ENCODE measurements at regions not wholly inside any gene's neighbourhood (a gene's known extent, or its start where the extent isn't known, plus 50 kb on each side); places are given as distances from the start of the nearest gene placed in this dataset.
"Not testable (repeated sequence)": the region's sequence is repeated elsewhere in the genome, so short reads cannot be mapped to it uniquely, and the experiment has no call there.

- TF ChIP-seq ZNF768 (tag by site-specific recombination; IDR thresholded peaks at IDR 0.05) (no peak), ZNF10 (tag by site-specific recombination; IDR thresholded peaks at IDR 0.05) (no peak)
Observed at GRCh38 chr2:147594038-147594437, 250.8 kb upstream of the ACVR2A start (continued).

GRCh38 chr2:147592784-147593183, 252.0 kb upstream of the ACVR2A start:
- H3K27ac ChIP-seq (ENCODE audit: extremely low read depth, low read depth, low read length); CTCF ChIA-PET; H3K4me1 ChIP-seq (ENCODE audit: control insufficient read depth, insufficient read depth, low read length); H3K4me3 ChIP-seq (ENCODE audit: low read depth, low read length); POLR2A ChIA-PET; H3K9me3 ChIP-seq (ENCODE audit: control insufficient read depth, insufficient read depth, low read depth, low read length); H3K36me3 ChIP-seq (ENCODE audit: control insufficient read depth in 2 of 2, insufficient read depth in 1 of 2, low read length in 2 of 2): not testable (repeated sequence)
- 0 out of 2 replicates have a peak, but pooled peaks have one; percentile 29 for TF ChIP-seq ZNF580 (tag by site-specific recombination; IDR thresholded peaks at IDR 0.05)
- TF ChIP-seq ZNF146 (tag by site-specific recombination; IDR thresholded peaks at IDR 0.05), result peak; percentile 92

- no peak overlapping the region for H3K4me3 ChIP-seq (ENCODE audit: low read depth, low read length)
- ChIA-PET CTCF (interaction anchor here (0.5 to 1.6 kb wide), 2 partner anchors 255 to 544 kb away, joined by 3 to 4 read pairs; no protein-coding TSS in a partner anchor), POLR2A (no interaction called here)
- no peak overlapping the region for H3K27ac ChIP-seq (ENCODE audit: extremely low read depth, low read depth, low read length)
- H3K9me3 ChIP-seq (ENCODE audit: control insufficient read depth, insufficient read depth, low read depth, low read length), result no peaks in the 10 kb centered on the region
- H3K36me3 ChIP-seq (ENCODE audit: control insufficient read depth in 2 of 2, insufficient read depth in 1 of 2, low read length in 2 of 2), result no peaks in the 10 kb centered on the region
- TF ChIP-seq OSR2 (tag by site-specific recombination; IDR thresholded peaks at IDR 0.05) (no peak), ZNF777 (tag by site-specific recombination; IDR thresholded peaks at IDR 0.05; ENCODE audit: borderline replicate concordance) (no peak), ZNF670 (tag by site-specific recombination; IDR thresholded peaks at IDR 0.05; ENCODE audit: low read depth) (no peak), ZNF654 (tag by site-specific recombination; IDR thresholded peaks at IDR 0.05; ENCODE audit: low read depth) (no peak), ZNF561 (tag by site-specific recombination; IDR thresholded peaks at IDR 0.05; ENCODE audit: borderline replicate concordance) (no peak), ZNF292 (tag by site-specific recombination; IDR thresholded peaks at IDR 0.05; ENCODE audit: borderline replicate concordance, low read depth) (no peak)
- H3K4me1 ChIP-seq (ENCODE audit: control insufficient read depth, insufficient read depth, low read length), result no peaks in the 10 kb centered on the region
Observed at GRCh38 chr2:147589127-147589526, 255.7 kb upstream of the ACVR2A start.

- no peak for TF ChIP-seq ZNF561 (tag by site-specific recombination; IDR thresholded peaks at IDR 0.05; ENCODE audit: borderline replicate concordance)
- TF ChIP-seq ZNF555 (tag by site-specific recombination; conservative IDR thresholded peaks at IDR 0.05), result no peak
- no peak for TF ChIP-seq RBAK (tag by site-specific recombination; IDR thresholded peaks at IDR 0.05)
- no peak for TF ChIP-seq ZBTB21 (tag by site-specific recombination; IDR thresholded peaks at IDR 0.05)
- no peak for TF ChIP-seq ZNF433 (tag by site-specific recombination; IDR thresholded peaks at IDR 0.05; ENCODE audit: low read depth)
- TF ChIP-seq ZBTB6 (tag by site-specific recombination; IDR thresholded peaks at IDR 0.05), result no peak
- no peak for TF ChIP-seq SETDB1 (IDR thresholded peaks at IDR 0.05; ENCODE audit: insufficient read length, low read length)
- no peak for TF ChIP-seq ZNF341 (tag by site-specific recombination; IDR thresholded peaks at IDR 0.05; ENCODE audit: low read depth)
- TF ChIP-seq PRDM2 (tag by site-specific recombination; IDR thresholded peaks at IDR 0.05; ENCODE audit: borderline replicate concordance), result no peak
- TF ChIP-seq KLF8 (tag by site-specific recombination; IDR thresholded peaks at IDR 0.05), result no peak
- no peak for TF ChIP-seq ZNF292 (tag by site-specific recombination; IDR thresholded peaks at IDR 0.05; ENCODE audit: borderline replicate concordance, low read depth)
- TF ChIP-seq ZNF707 (tag by site-specific recombination; IDR thresholded peaks at IDR 0.05), result no peak
- no peak for TF ChIP-seq ZBTB49 (tag by site-specific recombination; IDR thresholded peaks at IDR 0.05; ENCODE audit: low read depth)
- Histone ChIP-seq H3K4me3 (ENCODE audit: low read depth, low read length) (no peak overlapping the region), H3K27ac (ENCODE audit: extremely low read depth, low read depth, low read length) (no peak overlapping the region), H3K4me1 (ENCODE audit: control insufficient read depth, insufficient read depth, low read length) (no peaks in the 10 kb centered on the region), H3K36me3 (ENCODE audit: control insufficient read depth in 2 of 2, insufficient read depth in 1 of 2, low read length in 2 of 2) (no peaks in the 10 kb centered on the region), H3K9me3 (ENCODE audit: control insufficient read depth, insufficient read depth, low read depth, low read length) (no peaks in the 10 kb centered on the region)
- CTCF ChIA-PET, result interaction anchor here (1.6 kb wide), 1 partner anchor 543 kb away, joined by 4 read pairs; no protein-coding TSS in a partner anchor
- POLR2A ChIA-PET, result no interaction called here
Observed at GRCh38 chr2:147588191-147588590, 256.6 kb upstream of the ACVR2A start.

Data from HEK293 (cell line).